ENCODE measurements at regions not wholly inside any gene's neighbourhood (a gene's known extent, or its start where the extent isn't known, plus 50 kb on each side); places are given as distances from the start of the nearest gene placed in this dataset.

DNA sequence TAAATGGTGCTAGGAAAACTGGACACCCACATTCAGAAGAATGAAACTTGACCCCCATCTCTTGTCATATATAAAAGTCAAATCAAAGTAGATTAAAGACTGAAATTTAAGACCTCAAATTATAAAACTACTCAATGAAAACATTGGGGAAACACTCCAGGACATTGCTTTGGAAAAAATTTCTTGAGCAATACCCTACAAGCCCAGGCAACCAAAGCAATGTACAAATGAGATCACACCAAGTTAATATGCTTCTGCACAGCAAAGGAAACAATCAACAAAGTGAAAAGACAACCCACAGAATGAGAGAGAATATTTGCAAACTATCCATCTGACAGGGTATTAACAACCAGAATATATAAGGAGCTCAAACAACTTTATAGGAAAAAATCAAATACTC is 407.9 kb upstream of the BTBD3 start:
- TF ChIP-seq, protein P1, sequence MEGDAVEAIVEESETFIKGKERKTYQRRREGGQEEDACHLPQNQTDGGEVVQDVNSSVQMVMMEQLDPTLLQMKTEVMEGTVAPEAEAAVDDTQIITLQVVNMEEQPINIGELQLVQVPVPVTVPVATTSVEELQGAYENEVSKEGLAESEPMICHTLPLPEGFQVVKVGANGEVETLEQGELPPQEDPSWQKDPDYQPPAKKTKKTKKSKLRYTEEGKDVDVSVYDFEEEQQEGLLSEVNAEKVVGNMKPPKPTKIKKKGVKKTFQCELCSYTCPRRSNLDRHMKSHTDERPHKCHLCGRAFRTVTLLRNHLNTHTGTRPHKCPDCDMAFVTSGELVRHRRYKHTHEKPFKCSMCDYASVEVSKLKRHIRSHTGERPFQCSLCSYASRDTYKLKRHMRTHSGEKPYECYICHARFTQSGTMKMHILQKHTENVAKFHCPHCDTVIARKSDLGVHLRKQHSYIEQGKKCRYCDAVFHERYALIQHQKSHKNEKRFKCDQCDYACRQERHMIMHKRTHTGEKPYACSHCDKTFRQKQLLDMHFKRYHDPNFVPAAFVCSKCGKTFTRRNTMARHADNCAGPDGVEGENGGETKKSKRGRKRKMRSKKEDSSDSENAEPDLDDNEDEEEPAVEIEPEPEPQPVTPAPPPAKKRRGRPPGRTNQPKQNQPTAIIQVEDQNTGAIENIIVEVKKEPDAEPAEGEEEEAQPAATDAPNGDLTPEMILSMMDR (conservative IDR thresholded peaks at IDR 0.05 in 1 of 2, IDR thresholded peaks at IDR 0.05 in 1 of 2; ENCODE audit: extremely low read depth in 1 of 2, insufficient read depth in 1 of 2, low read depth in 1 of 2, low read length in 2 of 2): no peak
- TF ChIP-seq EZH2 (IDR thresholded peaks at IDR 0.05; ENCODE audit: borderline replicate concordance, low read length): no peak

Measured in mammary epithelial cell (primary cell).